ENCODE measurements at regions not wholly inside any gene's neighbourhood (a gene's known extent, or its start where the extent isn't known, plus 50 kb on each side); places are given as distances from the start of the nearest gene placed in this dataset.
"Not testable (repeated sequence)": the region's sequence is repeated elsewhere in the genome, so short reads cannot be mapped to it uniquely, and the experiment has no call there.

GRCh38 chr6:19723545-19723944 is 113.6 kb upstream of the ID4 start:
- H2AFZ ChIP-seq, result no peak overlapping the region
- no peaks in the 10 kb centered on the region for H3K27me3 ChIP-seq (ENCODE audit: insufficient read depth, low read depth)
- H4K20me1 ChIP-seq (ENCODE audit: insufficient read depth), result no peaks in the 10 kb centered on the region
- no peak overlapping the region for H3K27ac ChIP-seq
- no peaks in the 10 kb centered on the region for H3K4me1 ChIP-seq (replicated peaks; ENCODE audit: insufficient read depth)
- H3K9me3 ChIP-seq (ENCODE audit: insufficient read depth, low read depth), result no peaks in the 10 kb centered on the region
- H3F3A ChIP-seq (ENCODE audit: insufficient read depth, low read depth), result no peaks in the 10 kb centered on the region
- H3K79me2 ChIP-seq (ENCODE audit: low read depth), result no peaks in the 10 kb centered on the region
- no peak for DNase-seq
- ChIA-PET CTCF (no interaction called here), POLR2A (ENCODE audit: unreplicated experiment) (no interaction called here)
- no peak for TF ChIP-seq CTCF (conservative IDR thresholded peaks at IDR 0.05)
- TF ChIP-seq EZH2 (IDR thresholded peaks at IDR 0.05; ENCODE audit: low read depth), result no peak
- intact Hi-C loops (cut with micrococcal nuclease; ENCODE audit: unreplicated experiment), result no loop called here
- no peaks in the 10 kb centered on the region for H3K36me3 ChIP-seq (ENCODE audit: low read depth)
- BruUV-seq (replicated peaks), result no TSS peak
- H3K4me2 ChIP-seq, result no peak overlapping the region
- no peak overlapping the region for H3K4me3 ChIP-seq
- 0 out of 2 replicates have a peak, but pooled peaks cover 4% of the 10 kb centered on the region for H3K9me2 ChIP-seq (ENCODE audit: insufficient read depth)

- H3K9me2 ChIP-seq (ENCODE audit: insufficient read depth); H3K4me2 ChIP-seq; H3K27ac ChIP-seq; H4K20me1 ChIP-seq (ENCODE audit: insufficient read depth); H3K4me1 ChIP-seq (replicated peaks; ENCODE audit: insufficient read depth); H2AFZ ChIP-seq; H3K27me3 ChIP-seq (ENCODE audit: insufficient read depth, low read depth); H3K4me3 ChIP-seq; H3F3A ChIP-seq (ENCODE audit: insufficient read depth, low read depth); DNase-seq; H3K36me3 ChIP-seq (ENCODE audit: low read depth); H3K79me2 ChIP-seq (ENCODE audit: low read depth); intact Hi-C loops (cut with micrococcal nuclease; ENCODE audit: unreplicated experiment); BruUV-seq (replicated peaks); POLR2A ChIA-PET (ENCODE audit: unreplicated experiment); H3K9me3 ChIP-seq (ENCODE audit: insufficient read depth, low read depth): not testable (repeated sequence)
- CTCF ChIA-PET, result interaction anchor here (0.6 kb wide), 1 partner anchor 25 kb away, joined by 8 read pairs; no protein-coding TSS in a partner anchor
Measured at GRCh38 chr6:19725436-19725835, 111.7 kb upstream of the ID4 start.

- no peaks in the 10 kb centered on the region for H3K36me3 ChIP-seq (ENCODE audit: low read depth)
- no peak overlapping the region for H3K4me3 ChIP-seq
- peak; percentile 26 to 43 for DNase-seq
- H3K27ac ChIP-seq, result peak overlapping the region; percentile 41
- no TSS peak for BruUV-seq (replicated peaks)
- TF ChIP-seq CTCF (conservative IDR thresholded peaks at IDR 0.05), result no peak
- no peak for TF ChIP-seq EZH2 (IDR thresholded peaks at IDR 0.05; ENCODE audit: low read depth)
- H3K9me2 ChIP-seq (ENCODE audit: insufficient read depth), result no peaks in the 10 kb centered on the region
- no peaks in the 10 kb centered on the region for H4K20me1 ChIP-seq (ENCODE audit: insufficient read depth)
- H3K27me3 ChIP-seq (ENCODE audit: insufficient read depth, low read depth), result no peaks in the 10 kb centered on the region
- H3F3A ChIP-seq (ENCODE audit: insufficient read depth, low read depth), result no peaks in the 10 kb centered on the region
- no peaks in the 10 kb centered on the region for H3K9me3 ChIP-seq (ENCODE audit: insufficient read depth, low read depth)
- 0 out of 2 replicates have a peak, but pooled peaks cover 3% of the 10 kb centered on the region for H3K4me1 ChIP-seq (replicated peaks; ENCODE audit: insufficient read depth)
- ChIA-PET CTCF (no interaction called here), POLR2A (ENCODE audit: unreplicated experiment) (no interaction called here)
- no peak overlapping the region for H2AFZ ChIP-seq
- no peaks in the 10 kb centered on the region for H3K79me2 ChIP-seq (ENCODE audit: low read depth)
- H3K4me2 ChIP-seq, result no peak overlapping the region
- intact Hi-C loops (cut with micrococcal nuclease; ENCODE audit: unreplicated experiment), result loop anchor here (1.0 kb wide), 1 partner anchor 254 kb away; no protein-coding TSS in a partner anchor
Measured at GRCh38 chr6:19731282-19731681, 105.9 kb upstream of the ID4 start.

GRCh38 chr6:19734061-19734460 is 103.1 kb upstream of the ID4 start:
- Histone ChIP-seq H3K4me1 (replicated peaks; ENCODE audit: insufficient read depth) (0 out of 2 replicates have a peak, but pooled peaks cover 3% of the 10 kb centered on the region), H3K4me3 (no peak overlapping the region), H3K36me3 (ENCODE audit: low read depth) (no peaks in the 10 kb centered on the region), H3K27me3 (ENCODE audit: insufficient read depth, low read depth) (no peaks in the 10 kb centered on the region), H3K9me3 (ENCODE audit: insufficient read depth, low read depth) (no peaks in the 10 kb centered on the region), H3K79me2 (ENCODE audit: low read depth) (no peaks in the 10 kb centered on the region), H3K27ac (no peak overlapping the region), H3K9me2 (ENCODE audit: insufficient read depth) (no peaks in the 10 kb centered on the region), H4K20me1 (ENCODE audit: insufficient read depth) (no peaks in the 10 kb centered on the region), H3F3A (ENCODE audit: insufficient read depth, low read depth) (no peaks in the 10 kb centered on the region), H2AFZ (no peak overlapping the region), H3K4me2 (no peak overlapping the region)
- no peak for TF ChIP-seq CTCF (conservative IDR thresholded peaks at IDR 0.05)
- no peak for TF ChIP-seq EZH2 (IDR thresholded peaks at IDR 0.05; ENCODE audit: low read depth)
- intact Hi-C loops (cut with micrococcal nuclease; ENCODE audit: unreplicated experiment), result no loop called here
- DNase-seq, result no peak
- POLR2A ChIA-PET (ENCODE audit: unreplicated experiment), result no interaction called here
- BruUV-seq (replicated peaks), result no TSS peak
- CTCF ChIA-PET, result no interaction called here

All from PC-9 (cell line).